Stromal cell of bone marrow (primary cell): ENCODE measurements at regions not wholly inside any gene's neighbourhood (a gene's known extent, or its start where the extent isn't known, plus 50 kb on each side); places are given as distances from the start of the nearest gene placed in this dataset.
"Not testable (repeated sequence)": the region's sequence is repeated elsewhere in the genome, so short reads cannot be mapped to it uniquely, and the experiment has no call there.

Experiments used
- DNase-seq: peaks from one replicate; pipeline ENCODE4 v3.0.0-alpha.2; 2012; ENCODE audit warnings: low read depth

DNA sequence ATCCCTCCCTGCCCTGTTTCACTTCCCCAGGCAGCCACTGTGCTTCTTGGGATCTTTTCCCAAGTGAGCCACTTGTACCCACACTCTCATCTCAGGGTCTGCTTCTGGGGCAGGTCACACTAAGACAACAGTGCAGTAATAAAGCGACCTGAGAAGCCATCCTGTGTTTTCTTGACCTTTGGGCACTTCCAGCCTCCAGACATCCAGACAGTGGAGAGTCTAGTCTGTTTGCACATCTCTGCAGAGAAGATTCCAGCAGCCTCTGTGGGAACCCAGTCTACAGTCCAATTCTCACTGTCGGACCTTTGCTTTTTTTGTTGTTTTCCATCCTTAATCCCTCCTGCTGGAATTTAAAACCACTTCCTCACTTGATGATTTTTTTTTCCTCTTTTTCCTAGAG is 50.3 kb upstream of the ATP6AP2 start:
- no peak for DNase-seq

DNA sequence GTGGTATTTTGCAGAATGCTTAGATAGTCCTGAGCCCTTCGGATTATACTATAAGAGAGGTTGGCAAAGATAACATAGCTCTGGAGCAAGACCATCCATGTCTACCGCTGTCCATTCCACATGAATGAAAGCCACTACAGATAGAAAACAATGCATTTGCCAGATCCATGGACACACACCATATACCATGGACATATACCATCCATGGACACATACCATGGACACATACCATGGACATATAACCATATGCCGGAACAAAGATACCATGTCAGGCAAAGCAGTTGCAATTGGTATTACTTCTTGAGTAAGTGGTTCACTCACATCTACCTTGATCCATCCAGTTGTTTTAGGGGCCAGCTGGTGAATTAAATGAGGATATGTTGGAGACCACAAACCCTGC is 53.2 kb upstream of the ATP6AP2 start:
- no peak for DNase-seq

DNA sequence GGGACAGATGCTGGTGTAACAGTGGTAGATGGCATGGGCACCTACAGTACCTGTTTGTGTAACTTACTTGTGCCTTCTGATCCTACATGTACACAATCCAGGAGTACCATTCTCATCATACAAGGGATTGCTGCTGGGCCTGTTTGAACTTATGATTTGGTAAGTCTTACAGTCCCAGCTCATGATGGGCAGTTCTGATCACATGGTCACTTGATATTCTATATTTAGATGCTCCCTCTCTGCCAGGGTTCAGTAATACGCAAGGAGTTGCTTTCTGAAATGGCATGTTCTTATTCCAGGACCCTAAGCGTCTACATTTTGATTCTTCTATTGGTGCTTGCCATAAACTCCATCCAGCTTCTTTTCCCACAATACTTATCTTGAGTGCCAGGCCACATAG is 54.4 kb upstream of the ATP6AP2 start:
- DNase-seq, result no peak

DNA sequence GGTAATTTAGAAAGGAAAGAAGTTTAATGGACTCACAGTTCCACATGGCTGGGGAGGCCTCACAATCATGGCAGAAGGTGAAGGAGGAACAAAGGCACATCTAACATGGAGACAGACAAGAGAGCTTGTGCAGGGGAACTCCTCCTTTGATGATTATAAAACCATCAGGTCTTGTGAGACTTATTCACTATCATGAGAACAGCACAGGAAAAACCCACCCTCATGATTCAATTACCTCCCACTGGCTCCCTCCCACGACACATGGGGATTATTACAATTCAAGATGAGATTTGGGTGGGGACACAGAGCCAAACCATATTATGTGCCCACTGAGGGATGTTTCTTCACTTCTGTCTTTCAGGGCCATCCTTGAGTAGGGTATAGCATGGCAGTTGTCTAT is 54.9 kb upstream of the ATP6AP2 start:
- not testable (repeated sequence) for DNase-seq

DNA sequence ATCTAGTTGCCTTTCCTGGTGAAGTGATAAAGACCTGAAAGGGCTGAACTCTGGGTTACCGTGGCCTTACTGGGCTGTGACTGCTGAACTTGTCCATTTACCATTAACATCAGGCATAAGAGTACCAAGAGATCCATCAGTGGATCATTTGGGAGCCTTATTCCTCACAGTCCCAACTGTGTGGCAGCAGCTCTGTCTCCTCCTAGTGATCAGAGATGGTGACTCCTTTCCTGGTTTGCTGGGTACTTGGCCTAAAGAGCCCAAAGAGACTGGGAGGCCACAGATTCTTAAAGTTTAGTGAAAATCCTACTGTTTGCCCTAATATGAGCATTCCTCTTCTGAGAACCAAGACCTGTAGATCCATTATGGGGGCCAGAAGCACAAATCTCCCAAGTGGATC is 56.3 kb upstream of the ATP6AP2 start:
- DNase-seq, result no peak

DNA sequence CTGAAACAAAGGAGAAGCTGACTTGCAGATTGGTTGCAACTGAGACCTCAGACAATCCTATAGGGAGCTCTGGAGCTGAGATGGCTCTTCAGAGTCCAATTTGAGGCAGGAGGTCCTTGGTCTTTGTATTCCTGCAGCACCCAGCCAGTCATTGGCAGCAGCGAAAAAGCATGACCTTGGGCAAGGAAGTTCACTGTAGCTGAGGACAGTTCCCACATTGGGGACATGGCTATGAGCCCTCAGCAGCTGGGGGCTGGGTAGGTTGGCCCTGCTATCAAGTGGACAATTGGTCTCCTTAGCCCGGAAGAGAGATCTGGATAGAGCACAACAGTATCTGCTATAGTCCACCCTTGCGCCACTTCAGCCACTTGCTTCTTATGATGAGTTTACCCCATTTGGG is 56.9 kb upstream of the ATP6AP2 start:
- DNase-seq, result no peak

DNA sequence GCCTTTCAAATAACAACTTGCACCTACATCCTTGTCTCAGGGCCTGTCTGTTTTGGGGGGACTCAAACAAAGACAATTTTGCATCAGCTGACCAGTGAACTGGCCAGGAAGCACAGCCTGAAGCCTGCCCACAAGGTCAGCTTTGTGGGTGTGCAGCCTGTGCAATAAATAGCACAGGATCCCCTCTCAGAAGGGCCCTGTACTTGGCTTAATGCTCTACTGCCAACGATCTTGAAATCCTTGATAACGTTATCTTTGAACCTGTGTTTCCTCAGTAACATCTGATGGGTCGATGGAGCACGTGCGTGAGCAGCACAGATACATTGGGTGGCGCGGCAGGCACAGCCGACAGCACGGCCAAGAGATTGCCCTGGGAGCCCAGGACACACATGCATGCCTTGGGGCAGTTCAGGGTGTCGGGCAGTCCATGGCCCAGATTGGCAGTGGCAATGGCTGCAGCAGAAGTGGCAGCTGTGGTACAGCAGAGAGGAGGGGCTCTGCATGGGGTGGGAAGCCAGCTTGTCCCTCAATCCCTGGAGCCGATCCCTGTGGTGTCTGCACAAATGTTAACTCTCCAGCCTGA is 58.8 kb upstream of the ATP6AP2 start:
- no peak for DNase-seq

DNA sequence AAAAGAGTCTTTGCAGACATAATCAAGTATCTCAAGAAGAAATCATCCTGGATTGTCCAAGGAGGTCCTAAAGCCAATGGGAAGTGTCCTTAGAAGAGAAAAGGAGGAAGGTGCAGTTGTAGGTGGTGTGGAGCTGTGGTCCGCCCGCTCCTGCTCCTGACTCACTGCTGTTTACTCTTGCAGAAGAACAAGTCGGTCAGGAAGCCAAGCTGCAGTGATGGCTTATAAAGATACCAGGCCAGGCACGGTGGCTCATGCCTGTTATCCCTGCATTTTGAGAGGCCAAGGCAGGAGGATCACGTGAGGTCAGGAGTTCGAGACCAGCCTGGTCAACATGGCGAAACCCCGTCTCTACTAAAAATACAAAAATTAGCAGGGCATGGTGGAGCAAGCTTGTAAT is 66.4 kb upstream of the ATP6AP2 start:
- no peak for DNase-seq

DNA sequence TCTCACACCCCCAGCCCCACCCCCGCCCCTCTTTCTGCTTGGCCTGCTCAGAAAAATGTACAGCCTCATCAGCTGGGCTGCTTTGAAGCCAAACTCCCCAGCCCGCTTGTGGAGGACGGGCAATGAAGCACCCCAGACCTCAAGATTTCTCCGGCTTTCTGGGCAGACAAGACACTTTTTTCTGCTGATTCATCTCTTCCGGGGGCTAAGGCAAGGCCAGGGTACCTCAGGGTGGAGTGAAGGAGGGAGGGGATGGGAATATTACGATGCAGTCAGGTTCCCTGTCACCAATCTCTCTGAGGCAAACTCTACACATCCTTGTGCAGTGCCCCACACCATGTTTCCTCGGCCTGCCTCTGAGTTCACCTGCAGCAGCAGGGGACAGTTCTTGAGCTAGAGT is 66.9 kb upstream of the ATP6AP2 start:
- no peak for DNase-seq

DNA sequence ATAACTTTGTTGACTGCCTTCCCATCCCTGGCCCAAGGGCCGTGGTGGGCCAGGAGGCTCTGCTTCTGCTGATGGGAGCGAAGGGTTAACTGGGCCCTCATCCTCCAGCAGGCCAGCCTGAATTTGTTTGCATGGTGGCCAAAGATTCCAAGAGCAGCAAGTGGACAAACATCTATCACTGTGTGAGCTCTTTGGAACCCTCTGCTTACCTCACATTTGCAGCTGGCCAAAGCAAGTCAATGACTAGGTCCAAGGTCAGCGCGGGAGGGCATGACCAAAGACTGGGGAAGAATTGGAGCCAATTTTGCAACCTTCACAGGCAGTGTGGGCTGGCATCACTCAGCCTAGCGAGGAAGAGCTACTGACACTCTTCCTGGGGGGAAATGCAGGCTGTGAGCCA is 67.8 kb upstream of the ATP6AP2 start:
- no peak for DNase-seq

DNA sequence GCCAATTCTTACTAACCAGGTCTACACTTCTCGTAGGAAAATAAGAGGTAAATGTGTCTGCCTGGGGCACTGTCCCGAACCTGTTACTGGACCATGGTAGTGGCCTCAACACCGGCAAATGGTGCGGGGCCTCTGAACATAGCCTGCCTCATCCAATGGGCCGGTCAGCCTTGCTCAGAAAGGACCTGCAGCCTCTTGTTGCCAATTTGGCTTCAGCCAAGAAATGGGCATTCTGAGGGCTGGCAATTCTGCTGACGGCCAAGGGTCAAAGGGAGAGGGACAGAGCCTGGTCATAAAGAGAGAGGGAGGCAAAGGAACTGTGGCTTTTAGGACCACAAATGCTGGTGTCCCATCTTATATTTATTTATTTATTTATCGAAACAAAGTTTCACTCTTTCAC is 69.5 kb upstream of the ATP6AP2 start:
- DNase-seq, result no peak

DNA sequence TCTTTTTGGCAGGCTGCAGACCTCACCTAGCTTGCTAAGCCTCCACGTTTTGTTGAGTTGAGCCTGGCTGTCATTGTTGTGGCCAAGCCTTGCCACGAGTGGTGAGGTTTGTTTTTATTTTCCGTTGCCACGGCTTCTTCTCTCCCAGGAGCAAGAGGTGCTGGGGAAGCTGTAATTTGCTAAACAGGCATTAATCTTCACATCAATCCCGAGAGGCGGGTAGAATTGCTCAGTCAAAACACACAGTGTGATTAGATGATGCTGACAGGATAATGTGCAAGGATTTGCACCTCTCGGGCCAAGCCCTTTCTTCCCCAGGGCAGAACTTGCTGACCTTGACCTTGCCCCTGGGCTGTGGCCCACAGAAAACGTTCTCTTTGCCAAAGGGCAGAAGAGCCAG is 72.2 kb upstream of the ATP6AP2 start:
- DNase-seq, result no peak

DNA sequence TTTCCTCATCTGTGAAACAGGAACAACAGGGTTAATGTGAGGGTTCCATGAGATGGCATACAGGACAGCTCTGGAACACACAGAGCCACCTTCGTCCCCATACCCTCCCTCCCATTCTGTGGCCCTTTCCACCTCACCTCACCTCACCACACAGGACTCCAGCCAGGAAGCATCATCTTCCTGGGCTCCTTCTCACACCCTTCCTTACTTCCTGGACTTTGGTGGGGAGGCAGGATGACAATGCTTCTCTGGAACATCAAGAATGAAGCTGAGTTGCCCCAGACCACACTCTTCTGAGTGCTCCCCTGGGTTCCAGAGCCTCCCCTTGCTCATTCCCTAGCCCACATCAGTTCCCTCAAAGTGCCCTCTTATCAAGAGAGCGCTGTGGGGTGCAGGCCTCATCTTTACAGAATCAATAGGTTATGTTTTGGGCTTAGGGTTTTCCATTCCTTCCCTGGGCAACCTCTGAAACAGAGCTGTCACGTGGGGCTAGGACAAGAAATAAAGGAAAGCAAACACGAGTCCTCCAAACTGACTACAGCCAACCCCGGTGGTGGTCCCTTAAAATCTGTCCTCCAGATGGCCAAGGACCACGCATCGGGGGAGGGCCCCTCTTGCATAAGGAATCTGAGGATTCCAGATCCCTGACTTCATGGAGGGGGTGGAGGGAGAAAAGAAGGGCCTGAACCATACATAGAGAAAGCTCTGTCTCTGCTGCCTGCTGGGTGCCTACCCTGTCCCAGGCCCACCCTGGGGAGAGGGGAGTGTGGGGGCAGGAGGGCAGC is 74.4 kb upstream of the ATP6AP2 start:
- no peak for DNase-seq

DNA sequence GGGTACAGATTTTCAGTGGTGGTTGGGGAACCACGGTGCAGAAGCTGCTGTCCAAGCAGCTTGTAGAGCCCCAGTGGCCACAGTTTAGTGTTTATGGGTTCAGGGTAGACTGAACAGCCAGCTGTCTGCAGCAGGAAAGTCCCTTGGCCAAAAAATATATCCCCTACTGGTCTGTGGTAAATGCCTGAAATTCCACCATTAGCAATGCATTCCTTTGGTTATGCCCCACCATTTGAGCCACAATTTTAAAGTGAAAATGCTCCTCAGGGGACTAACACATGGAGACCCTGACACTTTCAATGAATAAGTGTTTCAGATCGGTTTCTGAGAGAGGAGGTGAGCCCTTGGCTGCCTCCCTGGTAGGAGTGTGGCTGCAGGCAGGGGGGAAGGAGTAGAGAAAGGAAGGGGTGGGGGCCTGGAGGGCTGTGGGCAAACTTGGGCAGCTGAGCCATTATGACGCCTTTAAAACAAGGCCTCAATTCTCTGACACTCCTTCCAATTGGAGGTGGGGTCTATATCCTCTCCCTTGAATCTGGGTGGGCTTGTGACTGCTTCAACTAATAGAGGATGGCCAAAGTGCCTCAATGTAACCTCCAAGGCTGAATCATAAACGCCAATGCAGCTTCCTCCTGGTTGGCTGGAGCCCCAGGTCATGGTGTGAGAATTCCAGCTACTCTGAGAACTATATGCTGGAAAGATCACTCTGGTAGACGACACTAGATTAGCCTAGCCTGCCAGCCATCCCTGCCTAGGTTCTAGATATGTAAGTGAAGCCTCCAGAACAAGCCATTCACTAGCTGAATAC is 75.8 kb upstream of the ATP6AP2 start:
- peak; percentile 56 for DNase-seq

DNA sequence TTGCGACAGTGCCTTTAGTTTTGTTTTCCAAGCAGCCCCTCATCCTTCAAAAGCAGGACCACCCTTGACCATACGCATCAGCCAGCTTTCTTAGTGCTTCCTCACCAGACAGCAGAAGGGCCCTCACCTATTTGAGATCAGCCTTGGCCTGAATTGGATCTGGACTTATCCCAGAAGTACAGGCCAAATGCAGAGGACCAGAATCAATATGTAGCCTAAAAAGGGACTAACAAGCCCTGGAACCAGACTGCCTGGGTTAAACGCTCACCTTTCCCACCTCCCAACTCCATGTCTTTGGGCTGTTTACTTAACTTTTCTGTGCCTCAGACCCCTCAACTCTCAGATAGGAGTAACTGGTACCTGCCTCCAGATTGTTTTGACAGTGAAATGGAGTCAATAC is 77.7 kb upstream of the ATP6AP2 start:
- DNase-seq, result no peak

DNA sequence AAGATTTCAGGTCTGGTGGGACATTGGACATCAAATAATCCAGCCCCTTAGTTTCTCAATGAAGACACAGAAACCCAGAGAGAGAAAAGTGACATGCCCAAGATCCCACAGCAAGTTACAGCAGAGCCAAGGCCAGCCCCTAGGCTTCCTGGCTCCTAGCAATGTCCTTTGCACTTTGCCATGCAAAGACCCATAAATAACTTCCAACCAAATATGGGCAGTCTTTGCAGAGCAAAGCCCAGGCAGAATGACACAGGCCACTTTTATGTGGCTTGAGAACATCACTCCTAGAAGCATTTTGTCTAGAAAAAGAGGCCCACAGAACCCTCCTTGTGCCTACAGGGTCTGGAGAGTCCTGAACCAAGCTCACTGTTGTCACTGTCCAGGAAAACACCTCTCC is 78.1 kb upstream of the ATP6AP2 start:
- DNase-seq, result no peak

DNA sequence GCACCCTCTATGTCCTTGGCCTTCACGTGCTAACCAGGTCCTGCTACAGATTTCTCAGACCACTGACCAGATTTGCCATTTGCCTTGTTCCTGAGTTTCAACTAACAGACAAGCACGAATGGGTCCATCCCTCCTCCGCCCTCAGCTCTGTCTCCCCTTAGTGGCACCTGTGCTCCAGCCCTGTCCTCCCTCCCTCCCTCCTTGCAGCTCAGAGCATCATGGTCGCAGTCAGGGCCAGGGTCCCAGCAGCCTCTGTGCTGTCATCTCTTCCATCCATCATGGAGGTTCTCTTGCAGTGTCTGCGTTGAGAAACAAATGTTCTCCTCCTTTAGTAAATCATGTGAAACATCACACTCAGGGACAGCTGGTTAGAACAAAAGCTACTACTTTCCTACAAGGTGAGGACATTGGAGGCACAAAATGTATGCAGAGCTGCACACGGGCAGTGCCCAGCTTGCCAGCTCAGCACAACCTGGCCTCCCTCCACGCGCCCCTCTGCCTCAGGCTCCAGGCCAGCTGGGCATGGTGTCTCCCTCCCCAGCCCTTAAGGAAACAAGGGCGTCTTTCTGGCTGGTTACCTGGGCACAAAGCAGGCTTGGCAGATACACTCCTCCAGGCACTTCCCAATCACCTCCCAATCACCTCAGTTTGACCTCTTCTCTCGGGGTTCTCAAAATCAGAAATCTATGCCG is 79.5 kb upstream of the ATP6AP2 start:
- DNase-seq, result no peak

DNA sequence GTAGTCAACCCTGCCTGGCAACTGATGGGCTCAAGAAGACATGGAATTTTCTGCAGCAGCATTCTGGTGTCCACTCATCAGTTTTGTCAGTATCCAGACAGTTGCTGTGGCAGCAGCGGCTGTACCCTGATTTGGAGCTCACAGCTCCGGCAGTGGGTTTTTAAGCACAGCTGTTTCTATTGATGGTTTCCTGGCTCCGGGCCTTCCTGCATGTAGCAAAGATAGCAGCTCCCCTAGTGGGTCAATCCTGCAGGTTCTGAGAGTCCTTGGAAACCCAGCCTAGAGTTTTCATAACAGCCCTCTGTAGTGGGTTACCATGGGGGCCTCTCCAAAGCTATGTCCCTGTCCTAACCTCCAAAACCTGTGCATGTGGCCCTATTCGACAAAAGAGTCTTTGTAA is 84.0 kb upstream of the ATP6AP2 start:
- no peak for DNase-seq

DNA sequence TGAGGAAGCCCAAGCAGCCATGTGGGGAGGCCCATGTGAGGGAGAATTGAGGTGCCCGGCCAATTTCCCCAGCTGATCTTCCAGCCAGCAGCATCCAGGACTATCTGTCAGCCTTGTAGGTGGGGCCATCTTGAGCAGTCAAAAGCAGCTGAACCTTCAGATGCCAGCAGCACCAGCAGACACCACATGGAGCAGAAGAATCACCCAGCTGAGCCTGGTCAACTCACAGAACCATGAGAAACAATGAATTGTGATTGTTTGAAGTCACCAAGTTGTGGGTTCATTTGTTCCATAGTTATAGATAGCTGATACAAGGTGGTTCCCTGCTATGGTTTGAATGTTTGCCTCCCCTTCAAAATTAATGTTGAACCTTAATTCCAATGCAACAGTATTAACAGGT is 85.1 kb upstream of the ATP6AP2 start:
- no peak for DNase-seq

DNA sequence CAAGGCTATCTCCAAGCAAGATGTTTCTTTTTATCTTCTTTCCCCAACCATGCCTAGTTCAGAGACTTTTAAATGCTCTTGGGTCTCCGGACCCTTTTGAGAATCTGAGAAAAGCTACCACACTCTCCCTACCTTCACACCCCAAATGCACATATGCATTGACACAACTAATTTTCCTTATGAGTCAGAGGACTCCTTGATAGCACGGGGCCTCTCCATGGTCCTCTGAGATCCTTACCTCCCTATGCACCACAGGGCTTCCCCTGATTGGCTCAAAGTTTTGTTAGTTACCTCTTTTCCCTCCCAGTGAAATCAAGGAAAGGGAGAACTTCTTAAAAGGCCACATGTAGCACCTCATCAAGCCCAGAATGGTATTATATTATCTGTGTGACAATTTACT is 86.8 kb upstream of the ATP6AP2 start:
- DNase-seq, result no peak

DNA sequence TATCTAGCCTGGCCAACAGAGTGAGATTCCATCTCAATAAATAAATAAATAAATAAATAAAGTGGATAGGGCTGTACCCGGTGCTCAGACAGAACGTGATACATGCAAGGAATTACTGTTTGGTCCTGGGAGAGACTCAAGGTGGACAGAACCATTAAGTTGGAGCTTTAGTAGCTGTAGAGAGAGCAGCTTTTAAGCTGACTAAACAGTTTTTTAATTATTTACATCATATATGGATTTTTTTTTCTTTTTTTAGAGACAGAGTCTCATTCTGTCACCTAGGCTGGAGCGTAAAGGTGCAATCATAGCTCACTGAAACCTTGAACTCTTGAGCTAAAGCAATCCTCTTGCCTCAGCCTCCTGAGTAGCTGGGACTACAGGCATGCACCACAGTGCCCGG is 92.5 kb upstream of the ATP6AP2 start:
- DNase-seq, result no peak

DNA sequence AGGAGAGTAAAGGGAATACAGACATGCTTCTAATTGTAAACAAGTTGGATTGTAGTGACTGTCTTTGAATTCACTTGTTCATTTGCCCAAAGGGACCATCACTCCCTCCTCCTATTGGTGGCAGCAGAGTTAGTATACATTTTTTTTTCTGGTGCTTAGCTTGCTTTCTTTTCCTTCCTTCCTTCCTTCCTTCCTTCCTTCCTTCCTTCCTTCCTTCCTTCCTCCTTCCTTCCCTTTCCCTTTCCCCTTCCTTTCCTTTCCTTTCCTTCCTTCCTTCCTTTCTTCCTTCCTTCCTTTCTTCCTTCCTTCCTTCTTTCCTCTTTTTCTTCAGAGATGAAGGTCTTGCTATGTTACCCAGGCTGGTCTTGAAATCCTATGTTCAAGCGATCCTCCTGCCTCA is 94.8 kb upstream of the ATP6AP2 start:
- DNase-seq, result no peak
